Aorta (tissue), 5 donors: ENCODE measurements at regions not wholly inside any gene's neighbourhood (a gene's known extent, or its start where the extent isn't known, plus 50 kb on each side); places are given as distances from the start of the nearest gene placed in this dataset.
"Not testable (repeated sequence)": the region's sequence is repeated elsewhere in the genome, so short reads cannot be mapped to it uniquely, and the experiment has no call there.

Experiments
- ATAC-seq: fragments of 200-7000 bp; cut with Tn5 transposase; one replicate; pipeline ENCODE4 v1.9.1; 2022; ENCODE audit warnings: moderate library complexity; ENCODE audit not compliant: low FRiP score
- DNase-seq, 2 donors: peaks; one replicate each; pipeline ENCODE4 v3.0.0-alpha.2; 2020
- H3K27ac ChIP-seq, 2 donors: one replicate each; pipeline ENCODE4 v1.5.1; 2013; ENCODE audit warnings: low read length in 2 of 2, mild to moderate bottlenecking in 2 of 2, moderate library complexity in 2 of 2, control low read depth in 1 of 2, inconsistent platforms in 1 of 2, low read depth in 1 of 2
- H3K27me3 ChIP-seq, 2 donors: one replicate each; pipeline ENCODE4 v1.6.1; 2013; ENCODE audit warnings: control low read depth in 1 of 2, low read length in 1 of 2, mild to moderate bottlenecking in 1 of 2, moderate library complexity in 1 of 2; ENCODE audit not compliant: insufficient read depth in 2 of 2, control insufficient read depth in 1 of 2
- H3K36me3 ChIP-seq, 2 donors: one replicate each; pipeline ENCODE4 v1.6.1; 2013; ENCODE audit warnings: control low read depth in 1 of 2, low read length in 1 of 2, mild to moderate bottlenecking in 1 of 2; ENCODE audit not compliant: insufficient read depth in 2 of 2, control insufficient read depth in 1 of 2
- H3K4me1 ChIP-seq, 2 donors: one replicate each; pipeline ENCODE4 v1.6.1; 2013; ENCODE audit warnings: low read length in 2 of 2, control low read depth in 1 of 2, mild to moderate bottlenecking in 1 of 2, moderate library complexity in 1 of 2; ENCODE audit not compliant: insufficient read depth in 2 of 2, control insufficient read depth in 1 of 2
- H3K4me3 ChIP-seq, 2 donors: one replicate each; pipeline ENCODE4 v1.5.1; 2013; ENCODE audit warnings: low read length in 2 of 2, control low read depth in 1 of 2, mild to moderate bottlenecking in 1 of 2
- H3K9me3 ChIP-seq: one replicate; pipeline ENCODE4 v1.6.1; 2013; ENCODE audit warnings: mild to moderate bottlenecking, low read length; ENCODE audit not compliant: control insufficient read depth
- WGBS, 2 donors: extraction: QIAGEN DNeasy Blood & Tissue Kit; methylation state at CpG; one replicate each; pipeline ENCODE4 v1.1.7; 2013; 5-methylcytosine and 5-hydroxymethylcytosine counted together
- intact Hi-C, 2 donors: fragments of 100-400 bp; cut with DNase I; formaldehyde crosslinking; loops; one replicate each; pipeline versions ENCODE4 v1.14.2 to v1.15.0; 2022
- donor health status: healthy with polysubstance abuse.
- donor health status: Bipolar disorder and iron deficiency.
- donor health status: DM: no; HTN: no; CAD: no.
- donor health status: DM: no; HTN: no; CAD: no.
- donor health status: DM: yes; HTN: yes; CAD: no.

DNA sequence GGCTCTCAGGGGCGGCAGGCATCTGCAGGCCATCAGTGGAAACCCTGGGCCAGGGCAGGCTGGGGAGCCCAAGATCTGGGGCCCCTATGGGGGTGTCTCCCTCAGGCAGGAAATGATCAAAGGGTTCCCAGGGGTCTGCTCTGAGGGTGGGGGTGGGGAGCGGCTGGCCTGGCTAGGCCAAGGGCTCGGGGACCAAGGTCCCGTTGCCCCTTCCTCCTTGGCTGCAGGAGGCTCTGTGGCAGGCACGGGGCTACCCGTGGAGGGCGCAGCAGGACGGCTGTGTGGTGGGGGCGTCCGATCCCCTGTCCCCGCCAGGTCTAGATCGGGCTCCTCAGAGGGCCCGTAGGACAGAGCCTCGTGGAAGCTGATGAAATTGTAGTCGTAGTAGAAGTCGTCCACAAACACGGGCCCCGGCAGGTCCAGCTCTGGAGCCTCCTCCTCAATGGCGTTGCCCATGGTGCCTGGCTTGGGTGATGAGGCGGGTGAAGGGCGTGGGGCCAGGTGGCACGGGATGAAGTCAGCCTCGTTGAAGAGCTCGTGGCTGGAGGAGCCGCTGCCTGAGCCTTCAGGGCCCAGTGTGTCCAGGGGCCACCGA, 117.8 kb upstream of the AKAP13 start:
- H3K4me1 ChIP-seq, H3K27ac ChIP-seq, ATAC-seq, H3K27me3 ChIP-seq, H3K4me3 ChIP-seq, H3K9me3 ChIP-seq, intact Hi-C loops, H3K36me3 ChIP-seq: not testable (repeated sequence)
- 92 to 93% methylated on average over 20 to 26 of the region's 26 CpGs for WGBS, 2 donors
- peak in 1 of 2 donors; percentile 17 for DNase-seq

DNA sequence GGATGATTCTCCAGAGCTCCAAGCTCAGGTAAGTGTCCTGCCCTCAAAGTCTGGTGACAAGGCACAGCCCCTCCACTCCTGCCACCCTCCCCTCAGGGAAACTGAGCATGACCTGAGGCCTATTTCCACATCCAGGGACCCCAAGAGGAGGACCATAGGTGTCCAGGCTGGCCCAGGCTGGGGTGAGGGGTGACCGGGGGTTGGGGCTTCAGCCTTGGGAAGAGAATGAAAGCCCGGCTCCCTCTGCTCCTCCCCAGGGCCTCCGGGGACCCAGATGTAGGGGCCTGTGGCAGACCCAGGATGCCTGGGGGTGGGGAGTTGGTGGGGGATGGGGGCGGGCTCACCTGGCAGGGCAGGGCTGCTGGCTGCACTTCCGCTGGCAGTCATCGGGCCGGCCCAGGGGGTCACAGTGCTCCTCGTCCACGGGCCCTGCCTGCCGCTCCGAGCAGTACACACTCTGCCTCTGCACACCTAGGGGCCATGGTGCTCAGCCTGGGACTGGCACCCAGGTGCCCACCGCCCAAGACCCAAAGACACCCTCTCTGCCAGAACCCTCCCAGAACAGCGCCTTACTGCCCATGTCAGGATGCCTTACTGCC, 116.5 kb upstream of the AKAP13 start:
- ATAC-seq, DNase-seq, H3K27me3 ChIP-seq, H3K9me3 ChIP-seq, intact Hi-C loops, H3K4me1 ChIP-seq, H3K36me3 ChIP-seq, H3K4me3 ChIP-seq, H3K27ac ChIP-seq: not testable (repeated sequence)
- WGBS, 2 donors = 93 to 94% methylated on average over 9 to 13 of the region's 13 CpGs

- H3K27ac ChIP-seq, ATAC-seq, intact Hi-C loops, H3K9me3 ChIP-seq, H3K4me3 ChIP-seq, H3K27me3 ChIP-seq, H3K4me1 ChIP-seq, H3K36me3 ChIP-seq, DNase-seq: not testable (repeated sequence)
- WGBS, 2 donors = 80 to 87% methylated on average over 12 to 14 of the region's 14 CpGs
Measured at GRCh38 chr15:85264614-85265190, 115.7 kb upstream of the AKAP13 start.

GRCh38 chr15:85267158-85267857, 113.1 kb upstream of the AKAP13 start:
- intact Hi-C loops, ATAC-seq, H3K27me3 ChIP-seq, H3K27ac ChIP-seq, H3K4me1 ChIP-seq, H3K9me3 ChIP-seq, H3K4me3 ChIP-seq, H3K36me3 ChIP-seq: not testable (repeated sequence)
- 88 to 93% methylated on average over 3 to 12 of the region's 24 CpGs for WGBS, 2 donors
- peak in 1 of 2 donors; percentile 51 for DNase-seq

GRCh38 chr15:85274315-85275050, 105.9 kb upstream of the AKAP13 start:
- H3K27ac ChIP-seq = no peak overlapping the region
- H3K36me3 ChIP-seq = no peaks in the 10 kb centered on the region
- ATAC-seq = no peak
- WGBS, 2 donors = 91 to 94% methylated on average over 14 of the region's 14 CpGs
- no peaks in the 10 kb centered on the region for H3K27me3 ChIP-seq
- no peaks in the 10 kb centered on the region for H3K9me3 ChIP-seq
- H3K4me3 ChIP-seq = no peak overlapping the region
- DNase-seq = no peak
- intact Hi-C loops = no loop called here
- no peaks in the 10 kb centered on the region for H3K4me1 ChIP-seq

GRCh38 chr15:85276508-85276907, 103.9 kb upstream of the AKAP13 start:
- 80 to 82% methylated on average over 4 of the region's 4 CpGs for WGBS, 2 donors
- ATAC-seq = no peak
- H3K9me3 ChIP-seq = peaks cover 2% of the 10 kb centered on the region
- H3K27ac ChIP-seq = no peak overlapping the region
- H3K27me3 ChIP-seq = no peaks in the 10 kb centered on the region
- intact Hi-C loops = no loop called here
- no peaks in the 10 kb centered on the region for H3K4me1 ChIP-seq
- DNase-seq = no peak
- no peaks in the 10 kb centered on the region for H3K36me3 ChIP-seq
- no peak overlapping the region for H3K4me3 ChIP-seq

DNA sequence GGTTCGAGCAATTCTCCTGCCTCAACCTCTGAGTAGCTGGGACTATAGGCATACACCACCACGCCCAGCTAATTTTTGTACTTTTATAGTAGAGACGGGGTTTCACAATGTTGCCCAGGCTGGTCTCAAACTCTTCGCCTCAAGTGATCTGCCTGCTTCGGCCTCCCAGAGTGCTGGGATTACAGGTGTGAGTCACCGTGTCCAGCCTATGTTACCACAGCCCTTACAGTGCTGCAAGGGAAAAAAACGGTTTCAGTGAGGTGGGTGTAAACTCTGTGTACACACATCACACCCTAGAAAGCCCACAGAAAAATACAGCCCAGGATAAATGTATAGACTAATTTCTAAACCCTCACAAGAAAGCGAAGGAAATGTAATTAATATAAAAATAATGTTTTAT, 103.5 kb upstream of the AKAP13 start:
- DNase-seq (no peak), ATAC-seq (no peak)
- H3K27ac ChIP-seq = no peak overlapping the region
- no peaks in the 10 kb centered on the region for H3K4me1 ChIP-seq
- no peak overlapping the region for H3K4me3 ChIP-seq
- H3K27me3 ChIP-seq = no peaks in the 10 kb centered on the region
- H3K9me3 ChIP-seq = peaks cover 2% of the 10 kb centered on the region
- WGBS, 2 donors = 94 to 95% methylated on average over 8 of the region's 8 CpGs
- intact Hi-C loops = no loop called here
- H3K36me3 ChIP-seq = no peaks in the 10 kb centered on the region

GRCh38 chr15:85277847-85278370, 102.5 kb upstream of the AKAP13 start:
- DNase-seq = no peak
- Histone ChIP-seq H3K27ac (no peak overlapping the region), H3K9me3 (peaks cover 2% of the 10 kb centered on the region), H3K36me3 (no peaks in the 10 kb centered on the region), H3K27me3 (no peaks in the 10 kb centered on the region), H3K4me1 (no peaks in the 10 kb centered on the region), H3K4me3 (no peak overlapping the region)
- no peak for ATAC-seq
- 90 to 93% methylated on average over 3 of the region's 3 CpGs for WGBS, 2 donors
- intact Hi-C loops = no loop called here
